ENCODE measurements at regions not wholly inside any gene's neighbourhood (a gene's known extent, or its start where the extent isn't known, plus 50 kb on each side); places are given as distances from the start of the nearest gene placed in this dataset.

GRCh38 chr22:23403152-23403719 is 176.9 kb downstream of the IGLL1 start:
- no peak overlapping the region for H2BK12ac ChIP-seq (ENCODE audit: low read depth, low read length)
- no peak overlapping the region for H2BK120ac ChIP-seq (replicated peaks; ENCODE audit: low read depth, low read length)
- H4K8ac ChIP-seq (ENCODE audit: extremely low read depth, insufficient read depth, low read length) = no peak overlapping the region; the same call in 1 of the 2 replicates
- H3K9me3 ChIP-seq (ENCODE audit: insufficient read depth in 2 of 2, low read depth in 1 of 2, low read length in 1 of 2) = no peaks in the 10 kb centered on the region
- ChIA-PET POLR2A (ENCODE audit: partially characterized antibody) (no interaction called here), CTCF (ENCODE audit: partially characterized antibody) (interaction anchor here (0.6 to 1.2 kb wide), 3 partner anchors 55 to 133 kb away, joined by 3 to 4 read pairs (median 3); no protein-coding TSS in a partner anchor)
- no peaks in the 10 kb centered on the region; the same call in 1 of the 2 replicates for H3K79me1 ChIP-seq (ENCODE audit: low read depth, low read length)
- H3K36me3 ChIP-seq (ENCODE audit: control insufficient read depth in 2 of 4, insufficient read depth in 4 of 4, low read length in 3 of 4) = no peaks in the 10 kb centered on the region
- H3K4ac ChIP-seq (replicated peaks; ENCODE audit: insufficient read length, low read depth, low read length) = no peak overlapping the region
- no peak overlapping the region for H3K27ac ChIP-seq (ENCODE audit: low read depth, low read length)
- peak overlapping the region; percentile 1 to 53 (median 16); a peak in 5 of 8 replicates for H3K4me3 ChIP-seq (ENCODE audit: extremely low read depth in 1 of 4, insufficient read depth in 2 of 4, low read depth in 3 of 4, low read length in 4 of 4)
- H2AFZ ChIP-seq (ENCODE audit: low read length) = no peak overlapping the region
- H4K91ac ChIP-seq (replicated peaks; ENCODE audit: insufficient read length, low read length) = peak overlapping the region; percentile 27
- FAIRE-seq = no peak
- H2BK5ac ChIP-seq (ENCODE audit: low read depth, low read length) = no peak overlapping the region
- no peak for DNase-seq (ENCODE audit: low read depth in 1 of 2, low spot score in 2 of 2)
- peaks cover 4% of the 10 kb centered on the region; the same call in 1 of the 2 replicates for H3K23me2 ChIP-seq (ENCODE audit: low read depth, low read length)
- peak overlapping the region; percentile 58 to 66; a peak in 3 of 4 replicates for H3K4me2 ChIP-seq (ENCODE audit: insufficient read depth in 1 of 2, low read depth in 2 of 2, low read length in 2 of 2)
- H3K79me2 ChIP-seq (ENCODE audit: control insufficient read depth in 1 of 2, insufficient read depth in 2 of 2, low read length in 2 of 2) = no peaks in the 10 kb centered on the region
- H2AK5ac ChIP-seq (ENCODE audit: low read depth, low read length) = 0 out of 2 replicates have a peak overlapping the region, but pooled peaks have one; percentile 65
- H3K14ac ChIP-seq (ENCODE audit: insufficient read length) = no peak overlapping the region
- no peak overlapping the region for H2BK20ac ChIP-seq (ENCODE audit: low read length)
- H3K18ac ChIP-seq (ENCODE audit: extremely low read depth, low read length) = no peak overlapping the region; the same call in 1 of the 2 replicates
- 86% methylated on average over 8 of the region's 11 CpGs; no CpG with 5 or more reads in 1 of the 2 experiments for WGBS, 2 experiments (ENCODE audit: extremely low coverage in 1 of 2, insufficient coverage in 1 of 2, insufficient read length in 1 of 2, insufficient replicate concordance in 2 of 2, low coverage in 1 of 2, low lambda C conversion rate in 2 of 2, missing lambda C conversion rate in 1 of 2)
- H3K9ac ChIP-seq (replicated peaks in 1 of 4; ENCODE audit: extremely low read depth in 1 of 4, low read depth in 3 of 4, low read length in 3 of 4) = no peak overlapping the region
- H2BK15ac ChIP-seq (ENCODE audit: low read length) = 0 out of 2 replicates have a peak overlapping the region, but pooled peaks have one; percentile 88
- no peak overlapping the region for H3K56ac ChIP-seq (replicated peaks; ENCODE audit: insufficient read length, low read depth, low read length)
- H3K4me1 ChIP-seq (replicated peaks in 1 of 4; ENCODE audit: control insufficient read depth in 3 of 4, insufficient read depth in 4 of 4, low read length in 3 of 4) = peaks cover 0 to 8% (median 4%) of the 10 kb centered on the region in 4 experiments; a peak in 4 of 7 replicates
- no peak overlapping the region for H4K5ac ChIP-seq (ENCODE audit: insufficient read length, low read depth, low read length)
- H3K23ac ChIP-seq (ENCODE audit: insufficient read length) = no peak overlapping the region
- no peak for TF ChIP-seq SRF (IDR thresholded peaks at IDR 0.05; ENCODE audit: low read depth, low read length)
- TF ChIP-seq HDAC6 (IDR thresholded peaks at IDR 0.05; ENCODE audit: low read depth, low read length) = no peak
- TF ChIP-seq TCF12 (IDR thresholded peaks at IDR 0.05; ENCODE audit: low read depth, low read length) = no peak
- TF ChIP-seq ATF3 (IDR thresholded peaks at IDR 0.05; ENCODE audit: insufficient read depth, low read depth, low read length) = no peak
- TF ChIP-seq CBX5 (IDR thresholded peaks at IDR 0.05; ENCODE audit: low read depth, low read length) = no peak
- TF ChIP-seq POLR2AphosphoS5 (IDR thresholded peaks at IDR 0.05; ENCODE audit: low read depth, low read length) = no peak
- no peak for TF ChIP-seq CHD1 (IDR thresholded peaks at IDR 0.05; ENCODE audit: low read depth, low read length)
- no peak for TF ChIP-seq E2F6 (IDR thresholded peaks at IDR 0.05)
- peaks cover 0 to 5% of the 10 kb centered on the region in 2 experiments for H4K20me1 ChIP-seq (replicated peaks in 1 of 2; ENCODE audit: control insufficient read depth in 1 of 2, insufficient read depth in 2 of 2, low read length in 2 of 2)
- peaks cover 0 to 7% (median 0%) of the 10 kb centered on the region in 4 experiments; a peak in 3 of 7 replicates for H3K27me3 ChIP-seq (replicated peaks in 1 of 4; ENCODE audit: control insufficient read depth in 3 of 4, extremely low read depth in 1 of 4, insufficient read depth in 3 of 4, low read length in 3 of 4)

Data from H1 (cell line).